ENCODE measurements at regions not wholly inside any gene's neighbourhood (a gene's known extent, or its start where the extent isn't known, plus 50 kb on each side); places are given as distances from the start of the nearest gene placed in this dataset.

GRCh38 chr20:24227600-24227999 lies 239.0 kb upstream of the GGTLC1 start:
- no peak overlapping the region for H3K27ac ChIP-seq
- H3K9me3 ChIP-seq: no peaks in the 10 kb centered on the region
- no peak for DNase-seq
- H3K36me3 ChIP-seq: no peaks in the 10 kb centered on the region
- TF ChIP-seq POLR2A (IDR thresholded peaks at IDR 0.05) (no peak), CTCF (IDR thresholded peaks at IDR 0.05) (no peak)
- H3K4me3 ChIP-seq: no peak overlapping the region
- no peaks in the 10 kb centered on the region for H3K4me1 ChIP-seq
- H3K27me3 ChIP-seq: no peaks in the 10 kb centered on the region

GRCh38 chr20:24212494-24212893 lies 223.9 kb upstream of the GGTLC1 start:
- Histone ChIP-seq H3K27ac (no peak overlapping the region), H3K9me3 (no peaks in the 10 kb centered on the region), H3K27me3 (no peaks in the 10 kb centered on the region), H3K36me3 (no peaks in the 10 kb centered on the region), H3K4me1 (no peaks in the 10 kb centered on the region), H3K4me3 (no peak overlapping the region)
- TF ChIP-seq CTCF (IDR thresholded peaks at IDR 0.05) (no peak), POLR2A (IDR thresholded peaks at IDR 0.05) (no peak)
- DNase-seq: no peak

GRCh38 chr20:24211972-24212371 lies 223.4 kb upstream of the GGTLC1 start:
- DNase-seq: no peak
- no peaks in the 10 kb centered on the region for H3K4me1 ChIP-seq
- TF ChIP-seq CTCF (IDR thresholded peaks at IDR 0.05): no peak
- no peak for TF ChIP-seq POLR2A (IDR thresholded peaks at IDR 0.05)
- no peaks in the 10 kb centered on the region for H3K9me3 ChIP-seq
- no peak overlapping the region for H3K4me3 ChIP-seq
- H3K27me3 ChIP-seq: no peaks in the 10 kb centered on the region
- H3K36me3 ChIP-seq: no peaks in the 10 kb centered on the region
- H3K27ac ChIP-seq: no peak overlapping the region

GRCh38 chr20:24210356-24210755 lies 221.8 kb upstream of the GGTLC1 start:
- DNase-seq: no peak
- no peaks in the 10 kb centered on the region for H3K4me1 ChIP-seq
- H3K27me3 ChIP-seq: no peaks in the 10 kb centered on the region
- no peak overlapping the region for H3K4me3 ChIP-seq
- no peaks in the 10 kb centered on the region for H3K36me3 ChIP-seq
- TF ChIP-seq POLR2A (IDR thresholded peaks at IDR 0.05): no peak
- TF ChIP-seq CTCF (IDR thresholded peaks at IDR 0.05): no peak
- H3K27ac ChIP-seq: no peak overlapping the region
- H3K9me3 ChIP-seq: no peaks in the 10 kb centered on the region

GRCh38 chr20:24208652-24209051 lies 220.1 kb upstream of the GGTLC1 start:
- no peak overlapping the region for H3K4me3 ChIP-seq
- TF ChIP-seq CTCF (IDR thresholded peaks at IDR 0.05) (no peak), POLR2A (IDR thresholded peaks at IDR 0.05) (no peak)

GRCh38 chr20:24207803-24208300 lies 219.3 kb upstream of the GGTLC1 start:
- Histone ChIP-seq H3K4me1 (no peaks in the 10 kb centered on the region), H3K9me3 (no peaks in the 10 kb centered on the region), H3K36me3 (no peaks in the 10 kb centered on the region), H3K27me3 (no peaks in the 10 kb centered on the region), H3K4me3 (no peak overlapping the region), H3K27ac (no peak overlapping the region)
- DNase-seq: no peak
- TF ChIP-seq CTCF (IDR thresholded peaks at IDR 0.05): no peak
- no peak for TF ChIP-seq POLR2A (IDR thresholded peaks at IDR 0.05)

More at GRCh38 chr20:24208652-24209051, 220.1 kb upstream of the GGTLC1 start:
- no peaks in the 10 kb centered on the region for H3K36me3 ChIP-seq
- H3K9me3 ChIP-seq: no peaks in the 10 kb centered on the region
- H3K27ac ChIP-seq: no peak overlapping the region
- H3K27me3 ChIP-seq: no peaks in the 10 kb centered on the region
- H3K4me1 ChIP-seq: no peaks in the 10 kb centered on the region
- no peak for DNase-seq

Data from Peyer's patch (tissue), 4 donors.